Uterus (tissue), 3 donors: ENCODE measurements at regions not wholly inside any gene's neighbourhood (a gene's known extent, or its start where the extent isn't known, plus 50 kb on each side); places are given as distances from the start of the nearest gene placed in this dataset.

Source experiments
- DNase-seq, 2 donors: peaks; one replicate each; pipeline ENCODE4 v3.0.0-alpha.2; 2019 to 2020
- H3K27ac ChIP-seq, 2 donors: fragments of 200-600 bp; sonication (generic); 1 replicate in 1 of 2; 2 replicates in 1 of 2; pipeline ENCODE4 v1.5.1; 2016 to 2018
- H3K27me3 ChIP-seq, 2 donors: fragments of 200-600 bp; sonication (generic); one replicate each; pipeline ENCODE4 v1.5.1; 2018 to 2019; ENCODE audit warnings: control low read depth in 1 of 2
- H3K36me3 ChIP-seq, 2 donors: fragments of 200-600 bp; sonication (generic); one replicate each; pipeline ENCODE4 v1.5.1; 2019; ENCODE audit warnings: control low read depth in 1 of 2
- H3K4me1 ChIP-seq, 2 donors: fragments of 200-600 bp; sonication (generic); one replicate each; pipeline ENCODE4 v1.5.1; 2018 to 2019; ENCODE audit warnings: control low read depth in 1 of 2
- H3K4me3 ChIP-seq, 2 donors: fragments of 200-600 bp; sonication (generic); 1 replicate in 1 of 2; 2 replicates in 1 of 2; pipeline ENCODE4 v1.5.1; 2018 to 2019; ENCODE audit warnings: mild to moderate bottlenecking in 1 of 2
- H3K9me3 ChIP-seq, 2 donors: fragments of 200-600 bp; sonication (generic); one replicate each; pipeline ENCODE4 v1.5.1; 2019; ENCODE audit warnings: control low read depth in 1 of 2
- CTCF ChIP-seq, 4 experiments: fragments of 200-600 bp in 2 of 4; fragments of 450-650 bp in 2 of 4; sonication (generic) in 2 of 4; IDR thresholded peaks; one replicate each; pipeline ENCODE4 v1.5.1; 2016 to 2019; ENCODE audit warnings: antibody characterized with exemption in 4 of 4, mild to moderate bottlenecking in 2 of 4, moderate library complexity in 1 of 4
- POLR2A ChIP-seq, 2 donors: fragments of 450-650 bp; IDR thresholded peaks; one replicate each; pipeline ENCODE4 v1.6.1; 2016; ENCODE audit warnings: antibody characterized with exemption in 2 of 2, mild to moderate bottlenecking in 1 of 2, moderate library complexity in 1 of 2
- intact Hi-C: fragments of 100-400 bp; cut with DNase I; formaldehyde crosslinking; loops from one replicate; pipeline ENCODE4 v1.15.1; 2023; ENCODE audit warnings: low total_unique reads
- donor health status: DM: yes; HTN: yes; CAD: no.

GRCh38 chr2:122062506-122062905, 307.1 kb downstream of the TSN start:
- Histone ChIP-seq H3K9me3 (no peaks in the 10 kb centered on the region), H3K36me3 (no peaks in the 10 kb centered on the region), H3K4me1 (no peaks in the 10 kb centered on the region), H3K27me3 (no peaks in the 10 kb centered on the region), H3K4me3 (no peak overlapping the region), H3K27ac (no peak overlapping the region)
- no peak for TF ChIP-seq CTCF (IDR thresholded peaks at IDR 0.05)
- TF ChIP-seq POLR2A (IDR thresholded peaks at IDR 0.05), result no peak
- intact Hi-C loops, result no loop called here
- no peak for DNase-seq

GRCh38 chr2:122063716-122064115, 308.3 kb downstream of the TSN start:
- Histone ChIP-seq H3K27ac (no peak overlapping the region), H3K27me3 (no peaks in the 10 kb centered on the region), H3K9me3 (no peaks in the 10 kb centered on the region), H3K4me3 (no peak overlapping the region), H3K36me3 (no peaks in the 10 kb centered on the region), H3K4me1 (no peaks in the 10 kb centered on the region)
- TF ChIP-seq CTCF (IDR thresholded peaks at IDR 0.05) (no peak), POLR2A (IDR thresholded peaks at IDR 0.05) (no peak)
- intact Hi-C loops, result no loop called here
- DNase-seq, result no peak

- no peak for TF ChIP-seq POLR2A (IDR thresholded peaks at IDR 0.05)
- TF ChIP-seq CTCF (IDR thresholded peaks at IDR 0.05), result no peak
- no peak for DNase-seq
- H3K36me3 ChIP-seq, result no peaks in the 10 kb centered on the region
- no peaks in the 10 kb centered on the region for H3K27me3 ChIP-seq
- no peak overlapping the region for H3K27ac ChIP-seq
- no peak overlapping the region for H3K4me3 ChIP-seq
- intact Hi-C loops, result no loop called here
- no peaks in the 10 kb centered on the region for H3K9me3 ChIP-seq
- no peaks in the 10 kb centered on the region for H3K4me1 ChIP-seq
These were observed 314.8 kb downstream of the TSN start for GRCh38 chr2:122070241-122070731.

GRCh38 chr2:122072666-122073065, 317.2 kb downstream of the TSN start:
- intact Hi-C loops, result no loop called here
- Histone ChIP-seq H3K9me3 (no peaks in the 10 kb centered on the region), H3K36me3 (no peaks in the 10 kb centered on the region), H3K4me1 (no peaks in the 10 kb centered on the region), H3K27me3 (no peaks in the 10 kb centered on the region), H3K4me3 (no peak overlapping the region), H3K27ac (no peak overlapping the region)
- DNase-seq, result no peak
- TF ChIP-seq POLR2A (IDR thresholded peaks at IDR 0.05) (no peak), CTCF (IDR thresholded peaks at IDR 0.05) (no peak)

- Histone ChIP-seq H3K9me3 (no peaks in the 10 kb centered on the region), H3K4me1 (no peaks in the 10 kb centered on the region), H3K36me3 (no peaks in the 10 kb centered on the region), H3K4me3 (no peak overlapping the region), H3K27me3 (no peaks in the 10 kb centered on the region), H3K27ac (no peak overlapping the region)
- no peak for TF ChIP-seq POLR2A (IDR thresholded peaks at IDR 0.05)
- no peak for TF ChIP-seq CTCF (IDR thresholded peaks at IDR 0.05)
- no peak for DNase-seq
- intact Hi-C loops, result no loop called here
These were observed 318.8 kb downstream of the TSN start for GRCh38 chr2:122074201-122074600.
